ENCODE measurements at regions not wholly inside any gene's neighbourhood (a gene's known extent, or its start where the extent isn't known, plus 50 kb on each side); places are given as distances from the start of the nearest gene placed in this dataset.

- TF ChIP-seq ZNF331 (CRISPR knock-in tag; IDR thresholded peaks at IDR 0.05; ENCODE audit: low read depth) (no peak), EZH2phosphoT487 (IDR thresholded peaks at IDR 0.05; ENCODE audit: unreplicated experiment) (no peak), CREB1 (CRISPR knock-in tag; IDR thresholded peaks at IDR 0.05; ENCODE audit: low read depth) (no peak), EZH2 (IDR thresholded peaks at IDR 0.05; ENCODE audit: low read depth, unreplicated experiment) (no peak), NANOG (IDR thresholded peaks at IDR 0.05; ENCODE audit: borderline replicate concordance) (no peak)
Observed at GRCh38 chr5:178796165-178796945, 63.4 kb upstream of the ZNF354B start (continued).

DNA sequence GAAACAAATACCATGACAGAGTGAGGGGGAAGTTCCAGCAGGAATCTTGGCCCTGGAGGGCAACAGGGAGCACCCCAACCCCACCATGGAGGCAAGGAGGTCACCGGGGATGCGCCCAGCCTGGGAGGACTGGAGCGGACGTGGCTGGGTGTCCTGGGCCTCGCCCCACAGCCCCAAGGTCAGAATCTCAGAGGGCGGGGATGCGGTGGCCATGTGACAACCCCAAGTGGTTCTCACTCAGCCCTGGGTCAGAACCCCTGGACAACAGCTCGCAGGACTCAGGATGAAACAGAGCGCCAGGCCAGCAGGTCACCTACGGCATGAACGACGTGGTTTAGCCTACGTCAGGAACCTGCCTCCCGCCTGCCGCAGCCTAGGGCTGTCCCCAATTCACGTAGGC, 64.0 kb upstream of the ZNF354A start:
- DNase-seq (ENCODE audit: low spot score) (no peak), ATAC-seq (no peak)
- Histone ChIP-seq H3K9me2 (ENCODE audit: insufficient read depth) (no peaks in the 10 kb centered on the region), H3F3A (replicated peaks; ENCODE audit: low read depth) (no peaks in the 10 kb centered on the region), H4K20me1 (replicated peaks; ENCODE audit: insufficient read depth) (no peaks in the 10 kb centered on the region), H3K4me2 (no peak overlapping the region), H3K27ac (ENCODE audit: low read depth) (no peak overlapping the region), H3K4me1 (ENCODE audit: insufficient read depth) (no peaks in the 10 kb centered on the region), H3K4me3 (no peak overlapping the region), H3K36me3 (ENCODE audit: insufficient read depth) (no peaks in the 10 kb centered on the region), H2AFZ (no peak overlapping the region), H3K27me3 (ENCODE audit: insufficient read depth) (no peaks in the 10 kb centered on the region), H3K79me2 (replicated peaks; ENCODE audit: insufficient read depth) (no peaks in the 10 kb centered on the region)
- Mint-ChIP-seq H3K4me3 (no peak overlapping the region), H3K36me3 (ENCODE audit: low read depth) (peaks cover 25% of the 10 kb centered on the region), H3K4me1 (no peaks in the 10 kb centered on the region), H3K27ac (no peak overlapping the region), H3K9me3 (peaks cover 87% of the 10 kb centered on the region), H3K27me3 (ENCODE audit: insufficient read depth, low read depth, poor library complexity) (peaks cover 2% of the 10 kb centered on the region)
- TF ChIP-seq ZNF114 (CRISPR knock-in tag; IDR thresholded peaks at IDR 0.05) (no peak), NANOG (IDR thresholded peaks at IDR 0.05; ENCODE audit: borderline replicate concordance) (no peak), ETS1 (IDR thresholded peaks at IDR 0.05) (no peak), JUNB (IDR thresholded peaks at IDR 0.05; ENCODE audit: unreplicated experiment) (no peak), REST (IDR thresholded peaks at IDR 0.05; ENCODE audit: unreplicated experiment) (no peak), ZNF331 (CRISPR knock-in tag; IDR thresholded peaks at IDR 0.05; ENCODE audit: low read depth) (no peak)
- TF ChIP-seq, protein P1, sequence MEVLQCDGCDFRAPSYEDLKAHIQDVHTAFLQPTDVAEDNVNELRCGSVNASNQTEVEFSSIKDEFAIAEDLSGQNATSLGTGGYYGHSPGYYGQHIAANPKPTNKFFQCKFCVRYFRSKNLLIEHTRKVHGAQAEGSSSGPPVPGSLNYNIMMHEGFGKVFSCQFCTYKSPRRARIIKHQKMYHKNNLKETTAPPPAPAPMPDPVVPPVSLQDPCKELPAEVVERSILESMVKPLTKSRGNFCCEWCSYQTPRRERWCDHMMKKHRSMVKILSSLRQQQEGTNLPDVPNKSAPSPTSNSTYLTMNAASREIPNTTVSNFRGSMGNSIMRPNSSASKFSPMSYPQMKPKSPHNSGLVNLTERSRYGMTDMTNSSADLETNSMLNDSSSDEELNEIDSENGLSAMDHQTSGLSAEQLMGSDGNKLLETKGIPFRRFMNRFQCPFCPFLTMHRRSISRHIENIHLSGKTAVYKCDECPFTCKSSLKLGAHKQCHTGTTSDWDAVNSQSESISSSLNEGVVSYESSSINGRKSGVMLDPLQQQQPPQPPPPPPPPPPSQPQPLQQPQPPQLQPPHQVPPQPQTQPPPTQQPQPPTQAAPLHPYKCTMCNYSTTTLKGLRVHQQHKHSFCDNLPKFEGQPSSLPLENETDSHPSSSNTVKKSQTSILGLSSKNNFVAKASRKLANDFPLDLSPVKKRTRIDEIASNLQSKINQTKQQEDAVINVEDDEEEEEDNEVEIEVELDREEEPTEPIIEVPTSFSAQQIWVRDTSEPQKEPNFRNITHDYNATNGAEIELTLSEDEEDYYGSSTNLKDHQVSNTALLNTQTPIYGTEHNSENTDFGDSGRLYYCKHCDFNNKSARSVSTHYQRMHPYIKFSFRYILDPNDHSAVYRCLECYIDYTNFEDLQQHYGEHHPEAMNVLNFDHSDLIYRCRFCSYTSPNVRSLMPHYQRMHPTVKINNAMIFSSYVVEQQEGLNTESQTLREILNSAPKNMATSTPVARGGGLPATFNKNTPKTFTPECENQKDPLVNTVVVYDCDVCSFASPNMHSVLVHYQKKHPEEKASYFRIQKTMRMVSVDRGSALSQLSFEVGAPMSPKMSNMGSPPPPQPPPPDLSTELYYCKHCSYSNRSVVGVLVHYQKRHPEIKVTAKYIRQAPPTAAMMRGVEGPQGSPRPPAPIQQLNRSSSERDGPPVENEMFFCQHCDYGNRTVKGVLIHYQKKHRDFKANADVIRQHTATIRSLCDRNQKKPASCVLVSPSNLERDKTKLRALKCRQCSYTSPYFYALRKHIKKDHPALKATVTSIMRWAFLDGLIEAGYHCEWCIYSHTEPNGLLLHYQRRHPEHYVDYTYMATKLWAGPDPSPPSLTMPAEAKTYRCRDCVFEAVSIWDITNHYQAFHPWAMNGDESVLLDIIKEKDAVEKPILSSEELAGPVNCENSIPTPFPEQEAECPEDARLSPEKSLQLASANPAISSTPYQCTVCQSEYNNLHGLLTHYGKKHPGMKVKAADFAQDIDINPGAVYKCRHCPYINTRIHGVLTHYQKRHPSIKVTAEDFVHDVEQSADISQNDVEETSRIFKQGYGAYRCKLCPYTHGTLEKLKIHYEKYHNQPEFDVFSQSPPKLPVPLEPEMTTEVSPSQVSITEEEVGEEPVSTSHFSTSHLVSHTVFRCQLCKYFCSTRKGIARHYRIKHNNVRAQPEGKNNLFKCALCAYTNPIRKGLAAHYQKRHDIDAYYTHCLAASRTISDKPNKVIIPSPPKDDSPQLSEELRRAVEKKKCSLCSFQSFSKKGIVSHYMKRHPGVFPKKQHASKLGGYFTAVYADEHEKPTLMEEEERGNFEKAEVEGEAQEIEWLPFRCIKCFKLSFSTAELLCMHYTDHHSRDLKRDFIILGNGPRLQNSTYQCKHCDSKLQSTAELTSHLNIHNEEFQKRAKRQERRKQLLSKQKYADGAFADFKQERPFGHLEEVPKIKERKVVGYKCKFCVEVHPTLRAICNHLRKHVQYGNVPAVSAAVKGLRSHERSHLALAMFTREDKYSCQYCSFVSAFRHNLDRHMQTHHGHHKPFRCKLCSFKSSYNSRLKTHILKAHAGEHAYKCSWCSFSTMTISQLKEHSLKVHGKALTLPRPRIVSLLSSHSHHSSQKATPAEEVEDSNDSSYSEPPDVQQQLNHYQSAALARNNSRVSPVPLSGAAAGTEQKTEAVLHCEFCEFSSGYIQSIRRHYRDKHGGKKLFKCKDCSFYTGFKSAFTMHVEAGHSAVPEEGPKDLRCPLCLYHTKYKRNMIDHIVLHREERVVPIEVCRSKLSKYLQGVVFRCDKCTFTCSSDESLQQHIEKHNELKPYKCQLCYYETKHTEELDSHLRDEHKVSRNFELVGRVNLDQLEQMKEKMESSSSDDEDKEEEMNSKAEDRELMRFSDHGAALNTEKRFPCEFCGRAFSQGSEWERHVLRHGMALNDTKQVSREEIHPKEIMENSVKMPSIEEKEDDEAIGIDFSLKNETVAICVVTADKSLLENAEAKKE (CRISPR knock-in tag; IDR thresholded peaks at IDR 0.05) = no peak
